H1 (cell line): ENCODE measurements at regions not wholly inside any gene's neighbourhood (a gene's known extent, or its start where the extent isn't known, plus 50 kb on each side); places are given as distances from the start of the nearest gene placed in this dataset.

Experiments used
- CTCF ChIA-PET: fragments of 300-600 bp; sonication (Branson Sonifier 250); formaldehyde crosslinking; loops from one replicate; lab custom pipeline; 2021; ENCODE audit not compliant: partially characterized antibody; lab: Charles Lee
- POLR2A ChIA-PET: fragments of 300-600 bp; sonication (Branson Sonifier 250); formaldehyde crosslinking; loops from one replicate; lab custom pipeline; 2021; ENCODE audit warnings: inconsistent platforms; ENCODE audit not compliant: partially characterized antibody; lab: Charles Lee
- DNase-seq, 2 experiments: peaks; one replicate each; pipeline versions ENCODE4 v3.0.0 to v3.0.0-alpha.2; 2010 to 2022; ENCODE audit warnings: low spot score in 2 of 2, low read depth in 1 of 2, mixed read lengths in 1 of 2
- FAIRE-seq: peaks from 2 replicates; lab custom pipeline; 2011; peaks lifted over from hg19 to GRCh38; lab: Jason Lieb, UNC
- H2AFZ ChIP-seq: 2 replicates; pipeline ENCODE4 v1.8.1; 2012; ENCODE audit warnings: low read length, inconsistent platforms
- H2AK5ac ChIP-seq: 2 replicates; pipeline ENCODE4 v1.6.1; 2013; ENCODE audit warnings: low read depth, low read length
- H2BK120ac ChIP-seq: replicated peaks from 2 replicates; pipeline ENCODE3; 2013; ENCODE audit warnings: low read depth, low read length, inconsistent platforms
- H2BK12ac ChIP-seq: 2 replicates; pipeline ENCODE4 v1.6.1; 2013; ENCODE audit warnings: low read depth, low read length
- H2BK15ac ChIP-seq: 2 replicates; pipeline ENCODE4 v1.6.1; 2013; ENCODE audit warnings: low read length
- H2BK20ac ChIP-seq: 2 replicates; pipeline ENCODE4 v1.6.1; 2013; ENCODE audit warnings: low read length
- H2BK5ac ChIP-seq: 2 replicates; pipeline ENCODE4 v1.6.1; 2013; ENCODE audit warnings: low read depth, low read length
- H3K14ac ChIP-seq: 2 replicates; pipeline ENCODE4 v1.6.1; 2013; ENCODE audit warnings: inconsistent platforms; ENCODE audit not compliant: insufficient read length
- H3K18ac ChIP-seq: 2 replicates; pipeline ENCODE4 v1.6.1; 2013; ENCODE audit warnings: low read length; ENCODE audit errors: extremely low read depth
- H3K23ac ChIP-seq: 2 replicates; pipeline ENCODE4 v1.6.1; 2013; ENCODE audit warnings: inconsistent platforms; ENCODE audit not compliant: insufficient read length
- H3K23me2 ChIP-seq: 2 replicates; pipeline ENCODE4 v1.6.1; 2013; ENCODE audit warnings: low read depth, low read length
- H3K27ac ChIP-seq: 2 replicates; pipeline ENCODE4 v1.6.1; 2011; ENCODE audit warnings: low read depth, low read length, inconsistent platforms
- H3K27me3 ChIP-seq, 4 experiments: replicated peaks in 1 of 4; 1 replicate in 1 of 4; 2 replicates in 3 of 4; pipeline versions ENCODE4 v1.6.1 to v1.8.1; 2011 to 2013; ENCODE audit warnings: low read length in 3 of 4, mild to moderate bottlenecking in 3 of 4, inconsistent platforms in 2 of 4, mixed read lengths in 2 of 4, moderate library complexity in 1 of 4; ENCODE audit not compliant: control insufficient read depth in 3 of 4, insufficient read depth in 3 of 4; ENCODE audit errors: extremely low read depth in 1 of 4
- H3K36me3 ChIP-seq, 4 experiments: 2 replicates each; pipeline versions ENCODE4 v1.6.1 to v1.8.1; 2011 to 2013; ENCODE audit warnings: mild to moderate bottlenecking in 4 of 4, low read length in 3 of 4, moderate library complexity in 2 of 4, control low read depth in 1 of 4, inconsistent platforms in 1 of 4; ENCODE audit not compliant: insufficient read depth in 4 of 4, control insufficient read depth in 2 of 4
- H3K4ac ChIP-seq: replicated peaks from 2 replicates; pipeline ENCODE3; 2013; ENCODE audit warnings: low read length, low read depth, mixed read lengths, inconsistent platforms; ENCODE audit not compliant: insufficient read length
- H3K4me1 ChIP-seq, 4 experiments: replicated peaks in 1 of 4; 1 replicate in 1 of 4; 2 replicates in 3 of 4; pipeline versions ENCODE4 v1.6.1 to v1.8.1; 2011 to 2013; ENCODE audit warnings: low read length in 3 of 4, inconsistent platforms in 2 of 4, mixed read lengths in 1 of 4; ENCODE audit not compliant: insufficient read depth in 4 of 4, control insufficient read depth in 3 of 4
- H3K4me2 ChIP-seq, 2 experiments: 2 replicates each; pipeline versions ENCODE4 v1.6.1 to v1.8.1; 2011 to 2013; ENCODE audit warnings: low read depth in 2 of 2, low read length in 2 of 2, control low read depth in 1 of 2, inconsistent platforms in 1 of 2, mild to moderate bottlenecking in 1 of 2; ENCODE audit not compliant: insufficient read depth in 1 of 2
- H3K4me3 ChIP-seq, 4 experiments: fragments of 200-600, 300-600 bp in 1 of 4; sonication (generic), shearing (Covaris generic), sonication (Bioruptor Twin) in 1 of 4; 2 replicates each; pipeline versions ENCODE4 v1.5.1 to v1.8.1; 2011 to 2016; ENCODE audit warnings: low read length in 4 of 4, low read depth in 3 of 4, control low read depth in 2 of 4, inconsistent platforms in 2 of 4, mild to moderate bottlenecking in 2 of 4, mixed read lengths in 1 of 4, moderate library complexity in 1 of 4; ENCODE audit not compliant: insufficient read depth in 2 of 4; ENCODE audit errors: extremely low read depth in 1 of 4
- H3K56ac ChIP-seq: replicated peaks from 2 replicates; pipeline ENCODE3; 2013; ENCODE audit warnings: low read depth, mild to moderate bottlenecking, mixed read lengths, low read length, inconsistent platforms; ENCODE audit not compliant: insufficient read length
- H3K79me1 ChIP-seq: 2 replicates; pipeline ENCODE4 v1.6.1; 2013; ENCODE audit warnings: low read depth, low read length, control low read depth
- H3K79me2 ChIP-seq, 2 experiments: 2 replicates each; pipeline versions ENCODE4 v1.6.1 to v1.8.1; 2012 to 2013; ENCODE audit warnings: low read length in 2 of 2, mild to moderate bottlenecking in 2 of 2, inconsistent platforms in 1 of 2; ENCODE audit not compliant: insufficient read depth in 2 of 2, control insufficient read depth in 1 of 2
- H3K9ac ChIP-seq, 4 experiments: replicated peaks in 1 of 4; 1 replicate in 1 of 4; 2 replicates in 3 of 4; pipeline versions ENCODE4 v1.6.1 to v1.8.1; 2011 to 2013; ENCODE audit warnings: low read depth in 3 of 4, low read length in 3 of 4, control low read depth in 2 of 4, mild to moderate bottlenecking in 2 of 4, moderate library complexity in 2 of 4, inconsistent platforms in 1 of 4; ENCODE audit errors: extremely low read depth in 1 of 4
- H3K9me3 ChIP-seq, 2 experiments: 2 replicates each; pipeline versions ENCODE4 v1.6.1 to v1.8.1; 2012 to 2013; ENCODE audit warnings: mild to moderate bottlenecking in 2 of 2, moderate library complexity in 2 of 2, control low read depth in 1 of 2, inconsistent platforms in 1 of 2, low read depth in 1 of 2, low read length in 1 of 2, mixed read lengths in 1 of 2; ENCODE audit not compliant: insufficient read depth in 2 of 2
- H4K20me1 ChIP-seq, 2 experiments: replicated peaks in 1 of 2; 2 replicates each; pipeline versions ENCODE3 to v1.8.1; 2011 to 2013; ENCODE audit warnings: inconsistent platforms in 2 of 2, low read length in 2 of 2, mild to moderate bottlenecking in 1 of 2; ENCODE audit not compliant: insufficient read depth in 2 of 2, control insufficient read depth in 1 of 2
- H4K5ac ChIP-seq: 2 replicates; pipeline ENCODE4 v1.6.1; 2013; ENCODE audit warnings: low read length, low read depth, mixed read lengths, inconsistent platforms; ENCODE audit not compliant: insufficient read length
- H4K8ac ChIP-seq: 2 replicates; pipeline ENCODE4 v1.8.0; 2013; ENCODE audit warnings: mild to moderate bottlenecking, moderate library complexity, low read length, inconsistent platforms; ENCODE audit not compliant: insufficient read depth; ENCODE audit errors: extremely low read depth
- H4K91ac ChIP-seq: replicated peaks from 2 replicates; pipeline ENCODE3; 2013; ENCODE audit warnings: low read length, mixed read lengths, inconsistent platforms; ENCODE audit not compliant: insufficient read length
- CBX8 ChIP-seq: fragments of 300-800, 300-1000 bp; sonication (generic); IDR thresholded peaks from 2 replicates; pipeline ENCODE4 v1.7.1; 2016; ENCODE audit warnings: low read depth, low read length, borderline replicate concordance
- E2F6 ChIP-seq: IDR thresholded peaks from 2 replicates; pipeline ENCODE4 v1.6.1; 2012; ENCODE audit warnings: inconsistent platforms
- JUND ChIP-seq: IDR thresholded peaks from 2 replicates; pipeline ENCODE4 v1.6.1; 2011; ENCODE audit warnings: mild to moderate bottlenecking, improper control_type of control experiment, low read length
- SIN3A ChIP-seq, 2 experiments: IDR thresholded peaks in 1 of 2; conservative IDR thresholded peaks in 1 of 2; 2 replicates each; pipeline ENCODE4 v1.6.1; 2011 to 2012; ENCODE audit warnings: low read length in 2 of 2, improper control_type of control experiment in 1 of 2, low read depth in 1 of 2, mild to moderate bottlenecking in 1 of 2
- WGBS, 2 experiments: shearing (Covaris generic) in 1 of 2; methylation state at CpG; one replicate each; pipeline versions ENCODE4 v1.1.6 to v1.1.7; 2013 to 2015; ENCODE audit warnings: low lambda C conversion rate in 2 of 2, mixed read lengths in 2 of 2, inconsistent platforms in 1 of 2, low coverage in 1 of 2, missing lambda C conversion rate in 1 of 2; ENCODE audit not compliant: insufficient replicate concordance in 2 of 2, insufficient coverage in 1 of 2, insufficient read length in 1 of 2; ENCODE audit errors: extremely low coverage in 1 of 2, missing lambda C conversion rate in 1 of 2; 5-methylcytosine and 5-hydroxymethylcytosine counted together

GRCh38 chr17:34781571-34782108 lies 179.6 kb downstream of the CCT6B start:
- Histone ChIP-seq H3K4me2 (no peak overlapping the region), H4K5ac (no peak overlapping the region), H2BK20ac (no peak overlapping the region), H2AFZ (no peak overlapping the region), H3K79me2 (no peaks in the 10 kb centered on the region), H2AK5ac (no peak overlapping the region), H4K91ac (no peak overlapping the region), H4K8ac (no peak overlapping the region), H3K27ac (no peak overlapping the region), H3K23ac (no peak overlapping the region), H3K14ac (no peak overlapping the region), H4K20me1 (no peaks in the 10 kb centered on the region), H3K56ac (no peak overlapping the region), H3K9me3 (no peaks in the 10 kb centered on the region; a peak in 1 of 4 replicates), H2BK12ac (no peak overlapping the region), H3K36me3 (no peaks in the 10 kb centered on the region), H3K4me3 (no peak overlapping the region), H3K79me1 (no peaks in the 10 kb centered on the region), H2BK5ac (no peak overlapping the region), H3K18ac (no peak overlapping the region), H3K27me3 (no peaks in the 10 kb centered on the region; a peak in 1 of 7 replicates), H3K23me2 (peaks cover 1% of the 10 kb centered on the region; the same call in 1 of the 2 replicates), H3K4ac (no peak overlapping the region), H2BK15ac (no peak overlapping the region), H3K4me1 (no peaks in the 10 kb centered on the region; a peak in 1 of 7 replicates), H3K9ac (no peak overlapping the region; a peak in 1 of 7 replicates), H2BK120ac (no peak overlapping the region)
- FAIRE-seq: no peak
- ChIA-PET POLR2A (no interaction called here), CTCF (interaction anchor here (1.2 kb wide), 1 partner anchor 226 kb away, joined by 3 read pairs; no protein-coding TSS in a partner anchor)
- DNase-seq: no peak
- 87% methylated on average over 12 of the region's 12 CpGs; no CpG with 5 or more reads in 1 of the 2 experiments for WGBS, 2 experiments
- TF ChIP-seq SIN3A (conservative IDR thresholded peaks at IDR 0.05 in 1 of 2, IDR thresholded peaks at IDR 0.05 in 1 of 2; ENCODE audit: low read depth in 1 of 2, low read length in 2 of 2): no peak
- no peak for TF ChIP-seq CBX8
- no peak for TF ChIP-seq E2F6
- no peak for TF ChIP-seq JUND
